ENCODE measurements at regions not wholly inside any gene's neighbourhood (a gene's known extent, or its start where the extent isn't known, plus 50 kb on each side); places are given as distances from the start of the nearest gene placed in this dataset.

DNA sequence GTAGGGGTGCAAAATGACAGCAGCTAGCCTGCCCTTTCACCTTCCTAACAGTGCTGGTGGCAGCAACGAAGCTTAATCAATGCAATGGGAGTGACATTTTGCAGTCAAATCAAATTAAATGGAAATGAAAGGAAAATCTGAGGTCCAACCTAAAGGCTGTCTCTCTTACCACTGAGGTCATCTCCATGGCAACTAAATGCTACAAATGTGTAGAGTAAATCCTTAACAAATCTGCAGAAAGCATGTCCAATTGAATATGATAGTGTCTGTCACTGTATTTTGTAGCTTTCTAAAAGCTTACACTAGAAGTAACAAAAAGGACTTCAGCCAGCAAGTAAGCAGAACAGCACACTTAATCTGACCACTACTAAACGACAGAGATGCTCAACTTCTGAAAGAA is 488.8 kb downstream of the BCAT1 start:
- H3K4me3 Mint-ChIP-seq: no peak overlapping the region
- DNase-seq (no peak), ATAC-seq (no peak)
- ChIA-PET POLR2A (no interaction called here), CTCF (no interaction called here)
- TF ChIP-seq CTCF (IDR thresholded peaks at IDR 0.05): no peak
- no peak overlapping the region for H3K27ac Mint-ChIP-seq
- peaks cover 3% of the 10 kb centered on the region for H3K27me3 Mint-ChIP-seq
- intact Hi-C loops (cut with micrococcal nuclease): no loop called here
- H3K4me1 Mint-ChIP-seq (ENCODE audit: low read depth): no peaks in the 10 kb centered on the region
- no peaks in the 10 kb centered on the region for H3K36me3 Mint-ChIP-seq (ENCODE audit: low read depth)
- H3K9me3 Mint-ChIP-seq: no peaks in the 10 kb centered on the region

DNA sequence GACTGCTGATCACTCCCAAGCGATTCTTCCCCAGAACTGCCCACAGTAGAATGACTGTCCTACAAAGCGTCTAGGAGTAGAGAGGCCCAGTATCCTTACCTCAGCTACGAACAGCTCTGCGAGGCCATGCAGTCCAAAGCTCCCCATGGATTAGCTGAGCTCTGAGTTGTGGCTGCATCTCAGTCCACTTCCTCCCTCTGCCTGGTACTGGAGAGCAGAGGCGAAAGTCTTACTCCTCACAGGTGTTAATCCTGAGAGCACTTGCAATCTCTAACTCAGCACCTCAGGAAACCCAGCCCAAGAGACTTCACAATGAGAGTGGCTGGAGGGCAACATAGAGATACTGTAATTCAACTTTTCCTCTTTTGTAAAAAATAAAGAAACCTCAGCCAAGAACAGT is 493.1 kb downstream of the BCAT1 start:
- Mint-ChIP-seq H3K4me3 (no peak overlapping the region), H3K4me1 (ENCODE audit: low read depth) (no peaks in the 10 kb centered on the region), H3K9me3 (no peaks in the 10 kb centered on the region), H3K27ac (no peak overlapping the region), H3K36me3 (ENCODE audit: low read depth) (no peaks in the 10 kb centered on the region), H3K27me3 (peaks cover 1% of the 10 kb centered on the region)
- ChIA-PET POLR2A (no interaction called here), CTCF (no interaction called here)
- no peak for TF ChIP-seq CTCF (IDR thresholded peaks at IDR 0.05)
- DNase-seq: no peak
- intact Hi-C loops (cut with micrococcal nuclease): no loop called here
- ATAC-seq: no peak

GRCh38 chr12:24447678-24448077 is 498.2 kb upstream of the SOX5 start:
- DNase-seq (no peak), ATAC-seq (no peak)
- no peak for TF ChIP-seq CTCF (IDR thresholded peaks at IDR 0.05)
- no peaks in the 10 kb centered on the region for H3K9me3 Mint-ChIP-seq
- no peaks in the 10 kb centered on the region for H3K27me3 Mint-ChIP-seq
- H3K36me3 Mint-ChIP-seq (ENCODE audit: low read depth): no peaks in the 10 kb centered on the region
- intact Hi-C loops (cut with micrococcal nuclease): no loop called here
- H3K4me3 Mint-ChIP-seq: no peak overlapping the region
- ChIA-PET CTCF (interaction anchor here (0.6 kb wide), 1 partner anchor 38 kb away, joined by 3 read pairs; no protein-coding TSS in a partner anchor), POLR2A (no interaction called here)
- no peak overlapping the region for H3K27ac Mint-ChIP-seq
- no peaks in the 10 kb centered on the region for H3K4me1 Mint-ChIP-seq (ENCODE audit: low read depth)

- no peak for DNase-seq
- no peak overlapping the region for H3K27ac Mint-ChIP-seq
- no peaks in the 10 kb centered on the region for H3K27me3 Mint-ChIP-seq
- POLR2A ChIA-PET: interaction anchor here (0.8 kb wide), 1 partner anchor 533 kb away, joined by 3 read pairs; no protein-coding TSS in a partner anchor
- CTCF ChIA-PET: no interaction called here
- no peaks in the 10 kb centered on the region for H3K36me3 Mint-ChIP-seq (ENCODE audit: low read depth)
- H3K9me3 Mint-ChIP-seq: no peaks in the 10 kb centered on the region
- H3K4me1 Mint-ChIP-seq (ENCODE audit: low read depth): no peaks in the 10 kb centered on the region
- no peak for ATAC-seq
- intact Hi-C loops (cut with micrococcal nuclease): no loop called here
- H3K4me3 Mint-ChIP-seq: no peak overlapping the region
- TF ChIP-seq CTCF (IDR thresholded peaks at IDR 0.05): no peak
Measured at GRCh38 chr12:24446287-24446686, 496.8 kb upstream of the SOX5 start.

DNA sequence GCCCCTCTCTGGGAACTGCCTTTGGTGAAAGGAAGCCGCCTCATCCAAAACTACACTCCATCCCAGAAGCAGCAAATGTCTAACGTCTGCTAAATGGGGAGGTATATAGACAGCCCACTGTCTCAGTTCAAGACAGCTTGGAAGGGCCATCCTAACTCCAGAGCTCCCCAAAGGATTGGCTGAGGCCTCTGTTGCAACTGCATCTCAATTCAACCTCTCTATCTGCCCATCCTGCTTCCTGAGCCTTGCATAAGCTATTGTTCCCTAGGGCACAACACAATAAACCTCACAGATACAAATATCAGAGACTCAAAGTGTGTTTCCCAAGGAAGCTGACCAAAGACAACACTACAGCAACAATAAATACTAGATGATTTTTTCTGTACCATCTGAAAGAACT is 495.2 kb upstream of the SOX5 start:
- CTCF ChIA-PET: no interaction called here
- ATAC-seq (no peak), DNase-seq (no peak)
- no peaks in the 10 kb centered on the region for H3K9me3 Mint-ChIP-seq
- intact Hi-C loops (cut with micrococcal nuclease): no loop called here
- POLR2A ChIA-PET: no interaction called here
- no peaks in the 10 kb centered on the region for H3K36me3 Mint-ChIP-seq (ENCODE audit: low read depth)
- H3K27ac Mint-ChIP-seq: no peak overlapping the region
- no peak for TF ChIP-seq CTCF (IDR thresholded peaks at IDR 0.05)
- no peak overlapping the region for H3K4me3 Mint-ChIP-seq
- no peaks in the 10 kb centered on the region for H3K27me3 Mint-ChIP-seq
- no peaks in the 10 kb centered on the region for H3K4me1 Mint-ChIP-seq (ENCODE audit: low read depth)
